ENCODE measurements at regions not wholly inside any gene's neighbourhood (a gene's known extent, or its start where the extent isn't known, plus 50 kb on each side); places are given as distances from the start of the nearest gene placed in this dataset.

DNA sequence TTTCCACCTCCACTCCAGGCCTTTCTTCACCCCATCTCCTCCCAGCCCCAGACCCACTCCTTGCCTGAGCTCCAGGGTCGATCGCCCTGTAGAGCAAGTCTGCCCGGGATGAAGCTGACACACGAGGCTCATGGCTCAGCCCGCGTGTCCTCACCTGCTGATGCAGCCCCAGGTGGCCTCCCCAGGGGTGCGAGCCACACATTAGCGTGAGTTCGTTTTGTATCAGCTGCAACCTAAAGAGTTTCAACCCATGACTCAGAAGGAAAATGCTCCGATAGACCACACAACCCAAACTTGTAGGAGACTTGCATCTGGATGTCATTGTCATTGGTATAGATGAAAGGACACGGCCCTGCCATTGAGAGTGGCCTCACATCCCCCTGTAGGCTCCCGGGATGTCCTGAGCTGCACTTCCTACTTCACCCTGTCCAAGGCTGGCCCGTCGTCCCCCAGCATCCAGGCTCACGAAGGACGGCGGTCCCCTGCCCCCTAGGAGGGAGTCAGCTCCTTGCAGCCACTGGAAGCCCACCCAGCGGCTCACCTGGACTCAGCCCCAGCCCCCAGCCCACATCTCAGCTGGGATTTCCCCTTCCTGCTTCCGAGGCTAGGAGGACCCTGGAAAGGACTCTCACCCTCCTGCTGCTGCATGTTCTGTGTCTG lies 97.7 kb downstream of the HTR5A start:
- no peak overlapping the region for H3K4me3 ChIP-seq
- no peak for TF ChIP-seq CTCF (IDR thresholded peaks at IDR 0.05)
- no peaks in the 10 kb centered on the region for H3K36me3 ChIP-seq (ENCODE audit: insufficient read depth in 1 of 2, low read depth in 1 of 2)
- no peak overlapping the region for H3K27ac ChIP-seq
- no peak for ATAC-seq
- no peaks in the 10 kb centered on the region for H3K4me1 ChIP-seq
- no peaks in the 10 kb centered on the region for H3K9me3 ChIP-seq
- intact Hi-C loops (cut with DNase I) = no loop called here
- no peak for DNase-seq
- 77 to 84% (median 83%) methylated on average over 19 of the region's 19 CpGs for WGBS, 3 donors
- H3K27me3 ChIP-seq (ENCODE audit: insufficient read depth in 3 of 3, low read length in 2 of 3) = peaks cover 0 to 7% (median 0%) of the 10 kb centered on the region in 3 donors

GRCh38 chr7:155168597-155169480 lies 98.7 kb downstream of the HTR5A start:
- intact Hi-C loops (cut with DNase I) = no loop called here
- Histone ChIP-seq H3K27me3 (ENCODE audit: insufficient read depth in 3 of 3, low read length in 2 of 3) (peaks cover 0 to 7% (median 0%) of the 10 kb centered on the region in 3 donors), H3K9me3 (no peaks in the 10 kb centered on the region), H3K36me3 (ENCODE audit: insufficient read depth in 1 of 2, low read depth in 1 of 2) (no peaks in the 10 kb centered on the region), H3K27ac (no peak overlapping the region), H3K4me1 (no peaks in the 10 kb centered on the region), H3K4me3 (no peak overlapping the region)
- DNase-seq = no peak
- WGBS, 3 donors = 84 to 90% (median 88%) methylated on average over 14 of the region's 14 CpGs
- ATAC-seq = no peak
- TF ChIP-seq CTCF (IDR thresholded peaks at IDR 0.05) = no peak

DNA sequence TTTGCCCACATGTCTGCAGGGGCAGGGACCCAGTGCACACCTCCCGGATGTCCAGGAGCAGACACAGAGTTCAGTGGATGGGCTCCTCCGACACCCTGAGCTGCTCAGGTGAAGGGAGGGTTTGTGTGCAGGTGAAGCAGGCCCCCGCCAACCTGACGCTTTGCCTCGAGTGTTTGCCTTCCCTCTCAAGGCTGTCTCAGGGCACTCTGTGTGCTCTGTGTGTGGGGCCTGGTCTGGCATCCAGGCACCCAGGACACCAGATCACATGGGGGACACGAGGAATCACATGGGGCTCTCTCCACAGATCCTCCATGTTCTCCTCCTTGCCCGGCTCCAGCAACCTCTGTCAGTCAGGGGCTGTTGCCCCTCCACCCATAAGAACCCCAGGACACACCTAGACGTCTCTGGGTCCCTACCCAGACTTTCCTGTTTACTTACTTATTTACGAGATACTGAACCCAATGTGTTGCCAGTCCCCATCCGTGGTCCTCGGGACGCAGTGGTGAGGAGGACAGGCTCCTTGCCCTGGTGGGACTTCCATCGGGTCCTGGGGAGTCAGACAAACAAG lies 99.5 kb downstream of the HTR5A start:
- Histone ChIP-seq H3K9me3 (no peaks in the 10 kb centered on the region), H3K4me1 (no peaks in the 10 kb centered on the region), H3K4me3 (no peak overlapping the region), H3K27me3 (ENCODE audit: insufficient read depth in 3 of 3, low read length in 2 of 3) (peaks cover 0 to under 1% (median 0%) of the 10 kb centered on the region in 3 donors), H3K27ac (no peak overlapping the region), H3K36me3 (ENCODE audit: insufficient read depth in 1 of 2, low read depth in 1 of 2) (no peaks in the 10 kb centered on the region)
- 81 to 88% (median 82%) methylated on average over 12 to 13 of the region's 13 CpGs for WGBS, 3 donors
- no peak for TF ChIP-seq CTCF (IDR thresholded peaks at IDR 0.05)
- DNase-seq (no peak), ATAC-seq (no peak)
- intact Hi-C loops (cut with DNase I) = no loop called here

DNA sequence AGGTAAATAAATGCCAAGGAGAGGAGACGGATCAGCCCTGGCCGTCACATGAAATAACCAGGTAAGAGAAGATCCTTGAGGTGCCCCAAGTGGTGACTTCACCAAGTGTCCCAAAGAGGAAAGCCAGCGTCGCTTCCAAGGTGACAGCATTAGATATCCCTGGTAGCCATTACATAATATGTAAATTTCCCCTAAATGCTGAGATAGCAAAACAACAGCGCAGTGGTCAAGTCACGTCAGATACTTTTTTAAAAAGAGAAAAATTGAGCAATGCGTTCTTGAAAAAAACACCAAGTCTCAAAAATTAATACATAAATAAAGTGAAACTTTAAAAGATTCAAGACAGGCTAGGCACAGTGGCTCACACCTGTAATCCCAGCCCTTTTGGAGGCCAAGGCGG lies 100.2 kb downstream of the HTR5A start:
- no peaks in the 10 kb centered on the region for H3K9me3 ChIP-seq
- ATAC-seq (no peak), DNase-seq (no peak)
- no peak overlapping the region for H3K4me3 ChIP-seq
- intact Hi-C loops (cut with DNase I) = no loop called here
- H3K4me1 ChIP-seq = no peaks in the 10 kb centered on the region
- no peaks in the 10 kb centered on the region for H3K27me3 ChIP-seq (ENCODE audit: insufficient read depth in 3 of 3, low read length in 2 of 3)
- no peak for TF ChIP-seq CTCF (IDR thresholded peaks at IDR 0.05)
- no peak overlapping the region for H3K27ac ChIP-seq
- H3K36me3 ChIP-seq (ENCODE audit: insufficient read depth in 1 of 2, low read depth in 1 of 2) = no peaks in the 10 kb centered on the region
- WGBS, 3 donors = 78 to 91% (median 88%) methylated on average over 8 of the region's 8 CpGs
